Esophagus muscularis mucosa (tissue), 4 donors: ENCODE measurements at regions not wholly inside any gene's neighbourhood (a gene's known extent, or its start where the extent isn't known, plus 50 kb on each side); places are given as distances from the start of the nearest gene placed in this dataset.
A peak's percentile ranks its signal among the peaks of the same experiment; 100 is the strongest.

Experiments used
- CTCF ChIP-seq, 3 experiments: fragments of 200-600 bp in 2 of 3; fragments of 450-650 bp in 1 of 3; sonication (generic) in 2 of 3; IDR thresholded peaks; one replicate each; pipeline ENCODE4 v1.5.1; 2017 to 2019; ENCODE audit warnings: antibody characterized with exemption in 3 of 3, mild to moderate bottlenecking in 2 of 3, moderate library complexity in 1 of 3
- EP300 ChIP-seq: sonication (generic); formaldehyde crosslinking; IDR thresholded peaks from one replicate; pipeline ENCODE4 v1.6.1; 2017; ENCODE audit warnings: antibody characterized with exemption
- POLR2AphosphoS5 ChIP-seq, 2 donors: sonication (generic); formaldehyde crosslinking; IDR thresholded peaks; one replicate each; pipeline ENCODE4 v1.6.1; 2017; ENCODE audit warnings: antibody characterized with exemption in 2 of 2

- no peak for TF ChIP-seq EP300
- TF ChIP-seq CTCF (IDR thresholded peaks at IDR 0.05) = peak in 1 of 3 experiments; percentile 3
- no peak for TF ChIP-seq POLR2AphosphoS5 (IDR thresholded peaks at IDR 0.05)
Measured at GRCh38 chr9:82105729-82106128, 117.2 kb downstream of the SPATA31D1 start.
